Peyer's patch (tissue), 4 donors: ENCODE measurements at regions not wholly inside any gene's neighbourhood (a gene's known extent, or its start where the extent isn't known, plus 50 kb on each side); places are given as distances from the start of the nearest gene placed in this dataset.

Experiments
- CTCF ChIP-seq, 6 experiments: fragments of 450-650 bp in 4 of 6; fragments of 200-600 bp in 2 of 6; sonication (generic) in 1 of 6; IDR thresholded peaks; one replicate each; pipeline ENCODE4 v1.5.1; 2017 to 2019; ENCODE audit warnings: antibody characterized with exemption in 6 of 6, mild to moderate bottlenecking in 3 of 6, moderate library complexity in 1 of 6
- POLR2A ChIP-seq, 2 donors: fragments of 450-650 bp; IDR thresholded peaks; one replicate each; pipeline ENCODE4 v1.5.1; 2017; ENCODE audit warnings: antibody characterized with exemption in 2 of 2, mild to moderate bottlenecking in 2 of 2, moderate library complexity in 2 of 2

GRCh38 chr9:116080561-116080960 lies 73.0 kb upstream of the PAPPA start:
- TF ChIP-seq POLR2A (IDR thresholded peaks at IDR 0.05): no peak
- TF ChIP-seq CTCF (IDR thresholded peaks at IDR 0.05): no peak
